H1 (cell line): ENCODE measurements at regions not wholly inside any gene's neighbourhood (a gene's known extent, or its start where the extent isn't known, plus 50 kb on each side); places are given as distances from the start of the nearest gene placed in this dataset.

Experiments used
- CTCF ChIA-PET: fragments of 300-600 bp; sonication (Branson Sonifier 250); formaldehyde crosslinking; loops from one replicate; lab custom pipeline; 2021; ENCODE audit not compliant: partially characterized antibody; lab: Charles Lee
- POLR2A ChIA-PET: fragments of 300-600 bp; sonication (Branson Sonifier 250); formaldehyde crosslinking; loops from one replicate; lab custom pipeline; 2021; ENCODE audit warnings: inconsistent platforms; ENCODE audit not compliant: partially characterized antibody; lab: Charles Lee
- DNase-seq, 2 experiments: peaks; one replicate each; pipeline versions ENCODE4 v3.0.0 to v3.0.0-alpha.2; 2010 to 2022; ENCODE audit warnings: low spot score in 2 of 2, low read depth in 1 of 2, mixed read lengths in 1 of 2
- FAIRE-seq: peaks from 2 replicates; lab custom pipeline; 2011; peaks lifted over from hg19 to GRCh38; lab: Jason Lieb, UNC
- H2AFZ ChIP-seq: 2 replicates; pipeline ENCODE4 v1.8.1; 2012; ENCODE audit warnings: low read length, inconsistent platforms
- H2AK5ac ChIP-seq: 2 replicates; pipeline ENCODE4 v1.6.1; 2013; ENCODE audit warnings: low read depth, low read length
- H2BK120ac ChIP-seq: replicated peaks from 2 replicates; pipeline ENCODE3; 2013; ENCODE audit warnings: low read depth, low read length, inconsistent platforms
- H2BK12ac ChIP-seq: 2 replicates; pipeline ENCODE4 v1.6.1; 2013; ENCODE audit warnings: low read depth, low read length
- H2BK15ac ChIP-seq: 2 replicates; pipeline ENCODE4 v1.6.1; 2013; ENCODE audit warnings: low read length
- H2BK20ac ChIP-seq: 2 replicates; pipeline ENCODE4 v1.6.1; 2013; ENCODE audit warnings: low read length
- H2BK5ac ChIP-seq: 2 replicates; pipeline ENCODE4 v1.6.1; 2013; ENCODE audit warnings: low read depth, low read length
- H3K14ac ChIP-seq: 2 replicates; pipeline ENCODE4 v1.6.1; 2013; ENCODE audit warnings: inconsistent platforms; ENCODE audit not compliant: insufficient read length
- H3K18ac ChIP-seq: 2 replicates; pipeline ENCODE4 v1.6.1; 2013; ENCODE audit warnings: low read length; ENCODE audit errors: extremely low read depth
- H3K23ac ChIP-seq: 2 replicates; pipeline ENCODE4 v1.6.1; 2013; ENCODE audit warnings: inconsistent platforms; ENCODE audit not compliant: insufficient read length
- H3K23me2 ChIP-seq: 2 replicates; pipeline ENCODE4 v1.6.1; 2013; ENCODE audit warnings: low read depth, low read length
- H3K27ac ChIP-seq: 2 replicates; pipeline ENCODE4 v1.6.1; 2011; ENCODE audit warnings: low read depth, low read length, inconsistent platforms
- H3K27me3 ChIP-seq, 4 experiments: replicated peaks in 1 of 4; 1 replicate in 1 of 4; 2 replicates in 3 of 4; pipeline versions ENCODE4 v1.6.1 to v1.8.1; 2011 to 2013; ENCODE audit warnings: low read length in 3 of 4, mild to moderate bottlenecking in 3 of 4, inconsistent platforms in 2 of 4, mixed read lengths in 2 of 4, moderate library complexity in 1 of 4; ENCODE audit not compliant: control insufficient read depth in 3 of 4, insufficient read depth in 3 of 4; ENCODE audit errors: extremely low read depth in 1 of 4
- H3K36me3 ChIP-seq, 4 experiments: 2 replicates each; pipeline versions ENCODE4 v1.6.1 to v1.8.1; 2011 to 2013; ENCODE audit warnings: mild to moderate bottlenecking in 4 of 4, low read length in 3 of 4, moderate library complexity in 2 of 4, control low read depth in 1 of 4, inconsistent platforms in 1 of 4; ENCODE audit not compliant: insufficient read depth in 4 of 4, control insufficient read depth in 2 of 4
- H3K4ac ChIP-seq: replicated peaks from 2 replicates; pipeline ENCODE3; 2013; ENCODE audit warnings: low read length, low read depth, mixed read lengths, inconsistent platforms; ENCODE audit not compliant: insufficient read length
- H3K4me1 ChIP-seq, 4 experiments: replicated peaks in 1 of 4; 1 replicate in 1 of 4; 2 replicates in 3 of 4; pipeline versions ENCODE4 v1.6.1 to v1.8.1; 2011 to 2013; ENCODE audit warnings: low read length in 3 of 4, inconsistent platforms in 2 of 4, mixed read lengths in 1 of 4; ENCODE audit not compliant: insufficient read depth in 4 of 4, control insufficient read depth in 3 of 4
- H3K4me2 ChIP-seq, 2 experiments: 2 replicates each; pipeline versions ENCODE4 v1.6.1 to v1.8.1; 2011 to 2013; ENCODE audit warnings: low read depth in 2 of 2, low read length in 2 of 2, control low read depth in 1 of 2, inconsistent platforms in 1 of 2, mild to moderate bottlenecking in 1 of 2; ENCODE audit not compliant: insufficient read depth in 1 of 2
- H3K4me3 ChIP-seq, 4 experiments: fragments of 200-600, 300-600 bp in 1 of 4; sonication (generic), shearing (Covaris generic), sonication (Bioruptor Twin) in 1 of 4; 2 replicates each; pipeline versions ENCODE4 v1.5.1 to v1.8.1; 2011 to 2016; ENCODE audit warnings: low read length in 4 of 4, low read depth in 3 of 4, control low read depth in 2 of 4, inconsistent platforms in 2 of 4, mild to moderate bottlenecking in 2 of 4, mixed read lengths in 1 of 4, moderate library complexity in 1 of 4; ENCODE audit not compliant: insufficient read depth in 2 of 4; ENCODE audit errors: extremely low read depth in 1 of 4
- H3K56ac ChIP-seq: replicated peaks from 2 replicates; pipeline ENCODE3; 2013; ENCODE audit warnings: low read depth, mild to moderate bottlenecking, mixed read lengths, low read length, inconsistent platforms; ENCODE audit not compliant: insufficient read length
- H3K79me1 ChIP-seq: 2 replicates; pipeline ENCODE4 v1.6.1; 2013; ENCODE audit warnings: low read depth, low read length, control low read depth
- H3K79me2 ChIP-seq, 2 experiments: 2 replicates each; pipeline versions ENCODE4 v1.6.1 to v1.8.1; 2012 to 2013; ENCODE audit warnings: low read length in 2 of 2, mild to moderate bottlenecking in 2 of 2, inconsistent platforms in 1 of 2; ENCODE audit not compliant: insufficient read depth in 2 of 2, control insufficient read depth in 1 of 2
- H3K9ac ChIP-seq, 4 experiments: replicated peaks in 1 of 4; 1 replicate in 1 of 4; 2 replicates in 3 of 4; pipeline versions ENCODE4 v1.6.1 to v1.8.1; 2011 to 2013; ENCODE audit warnings: low read depth in 3 of 4, low read length in 3 of 4, control low read depth in 2 of 4, mild to moderate bottlenecking in 2 of 4, moderate library complexity in 2 of 4, inconsistent platforms in 1 of 4; ENCODE audit errors: extremely low read depth in 1 of 4
- H3K9me3 ChIP-seq, 2 experiments: 2 replicates each; pipeline versions ENCODE4 v1.6.1 to v1.8.1; 2012 to 2013; ENCODE audit warnings: mild to moderate bottlenecking in 2 of 2, moderate library complexity in 2 of 2, control low read depth in 1 of 2, inconsistent platforms in 1 of 2, low read depth in 1 of 2, low read length in 1 of 2, mixed read lengths in 1 of 2; ENCODE audit not compliant: insufficient read depth in 2 of 2
- H4K20me1 ChIP-seq, 2 experiments: replicated peaks in 1 of 2; 2 replicates each; pipeline versions ENCODE3 to v1.8.1; 2011 to 2013; ENCODE audit warnings: inconsistent platforms in 2 of 2, low read length in 2 of 2, mild to moderate bottlenecking in 1 of 2; ENCODE audit not compliant: insufficient read depth in 2 of 2, control insufficient read depth in 1 of 2
- H4K5ac ChIP-seq: 2 replicates; pipeline ENCODE4 v1.6.1; 2013; ENCODE audit warnings: low read length, low read depth, mixed read lengths, inconsistent platforms; ENCODE audit not compliant: insufficient read length
- H4K8ac ChIP-seq: 2 replicates; pipeline ENCODE4 v1.8.0; 2013; ENCODE audit warnings: mild to moderate bottlenecking, moderate library complexity, low read length, inconsistent platforms; ENCODE audit not compliant: insufficient read depth; ENCODE audit errors: extremely low read depth
- H4K91ac ChIP-seq: replicated peaks from 2 replicates; pipeline ENCODE3; 2013; ENCODE audit warnings: low read length, mixed read lengths, inconsistent platforms; ENCODE audit not compliant: insufficient read length
- ASH2L ChIP-seq: fragments of 200-600, 300-600 bp; sonication (generic); IDR thresholded peaks from one replicate; pipeline ENCODE4 v1.7.1; 2017; ENCODE audit warnings: low read length
- BRCA1 ChIP-seq: IDR thresholded peaks from 2 replicates; pipeline ENCODE4 v1.6.1; 2012; ENCODE audit warnings: low read depth, low read length, improper control_type of control experiment
- CTBP2 ChIP-seq: IDR thresholded peaks from 2 replicates; pipeline ENCODE4 v1.7.0; 2011; ENCODE audit warnings: borderline replicate concordance, mild to moderate bottlenecking, moderate library complexity, mixed read lengths, low read length; ENCODE audit not compliant: insufficient read depth, insufficient read length
- EZH2 ChIP-seq: fragments of 200-600 bp; sonication (generic); IDR thresholded peaks from 2 replicates; pipeline ENCODE4 v1.7.1; 2012; ENCODE audit warnings: low read depth, mild to moderate bottlenecking, moderate library complexity, low read length, inconsistent platforms; ENCODE audit not compliant: severe bottlenecking
- FOSL1 ChIP-seq: IDR thresholded peaks from 2 replicates; pipeline ENCODE4 v1.6.1; 2011; ENCODE audit warnings: mild to moderate bottlenecking, low read depth, low read length, moderate library complexity; ENCODE audit not compliant: insufficient read depth
- GABPA ChIP-seq: IDR thresholded peaks from 2 replicates; pipeline ENCODE4 v1.6.1; 2011; ENCODE audit warnings: mild to moderate bottlenecking, low read length, moderate library complexity, borderline replicate concordance; ENCODE audit not compliant: insufficient read depth
- HDAC2 ChIP-seq, 2 experiments: fragments of 300-600 bp in 1 of 2; sonication (generic) in 1 of 2; IDR thresholded peaks; 2 replicates each; pipeline ENCODE4 v1.6.1; 2011 to 2012; ENCODE audit warnings: low read depth in 2 of 2, low read length in 2 of 2, mild to moderate bottlenecking in 2 of 2, moderate library complexity in 2 of 2, borderline replicate concordance in 1 of 2, inconsistent platforms in 1 of 2
- KDM5A ChIP-seq: fragments of 200-600 bp; IDR thresholded peaks from 2 replicates; pipeline ENCODE4 v1.7.1; 2012; ENCODE audit warnings: mild to moderate bottlenecking, low read length, inconsistent platforms, mixed read lengths
- NRF1 ChIP-seq: IDR thresholded peaks from 2 replicates; pipeline ENCODE4 v1.6.1; 2011; ENCODE audit warnings: mild to moderate bottlenecking, low read depth, low read length, improper control_type of control experiment
- POLR2A ChIP-seq, 2 experiments: IDR thresholded peaks; 1 replicate in 1 of 2; 2 replicates in 1 of 2; pipeline ENCODE4 v1.6.1; 2011; ENCODE audit warnings: low read depth in 2 of 2, low read length in 2 of 2, mild to moderate bottlenecking in 2 of 2; ENCODE audit errors: control extremely low read depth in 1 of 2
- POLR2AphosphoS5 ChIP-seq: IDR thresholded peaks from 2 replicates; pipeline ENCODE4 v1.6.1; 2011; ENCODE audit warnings: low read depth, low read length
- POU5F1 ChIP-seq: IDR thresholded peaks from 2 replicates; pipeline ENCODE4 v1.6.1; 2011; ENCODE audit warnings: low read depth, mild to moderate bottlenecking, low read length, moderate library complexity
- RAD21 ChIP-seq, 2 experiments: IDR thresholded peaks in 1 of 2; conservative IDR thresholded peaks in 1 of 2; 2 replicates each; pipeline ENCODE4 v1.6.1; 2011; ENCODE audit warnings: low read depth in 2 of 2, low read length in 2 of 2, improper control_type of control experiment in 1 of 2, inconsistent platforms in 1 of 2, mild to moderate bottlenecking in 1 of 2, moderate library complexity in 1 of 2
- RFX5 ChIP-seq: IDR thresholded peaks from 2 replicates; pipeline ENCODE4 v1.6.1; 2011; ENCODE audit warnings: low read depth, low read length, improper control_type of control experiment, borderline replicate concordance
- TEAD4 ChIP-seq: IDR thresholded peaks from 2 replicates; pipeline ENCODE4 v1.6.1; 2012; ENCODE audit warnings: low read depth, low read length, inconsistent platforms, mixed read lengths
- WGBS, 2 experiments: shearing (Covaris generic) in 1 of 2; methylation state at CpG; one replicate each; pipeline versions ENCODE4 v1.1.6 to v1.1.7; 2013 to 2015; ENCODE audit warnings: low lambda C conversion rate in 2 of 2, mixed read lengths in 2 of 2, inconsistent platforms in 1 of 2, low coverage in 1 of 2, missing lambda C conversion rate in 1 of 2; ENCODE audit not compliant: insufficient replicate concordance in 2 of 2, insufficient coverage in 1 of 2, insufficient read length in 1 of 2; ENCODE audit errors: extremely low coverage in 1 of 2, missing lambda C conversion rate in 1 of 2; 5-methylcytosine and 5-hydroxymethylcytosine counted together

DNA sequence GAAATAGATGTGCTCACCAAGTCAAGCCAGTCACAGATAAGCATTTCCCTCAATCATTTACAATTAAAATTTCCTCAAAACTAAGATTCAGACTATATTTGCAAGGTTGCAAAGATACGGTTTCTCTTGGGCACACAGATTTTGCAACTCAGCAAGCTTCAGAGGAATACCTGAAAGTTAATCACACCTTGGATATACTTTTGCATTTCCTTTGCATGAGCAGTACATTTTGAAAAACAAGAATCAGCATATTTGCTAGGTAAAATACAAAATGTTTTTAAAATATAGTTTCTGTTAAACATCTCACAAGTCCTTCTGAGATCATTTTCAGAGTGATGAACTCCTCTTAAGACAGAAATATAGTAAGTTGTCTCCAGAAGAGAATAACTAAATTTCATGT, 336.9 kb downstream of the DUSP6 start:
- no peak overlapping the region for H3K4ac ChIP-seq
- DNase-seq = no peak
- H3K4me1 ChIP-seq = no peaks in the 10 kb centered on the region
- no peak overlapping the region for H3K18ac ChIP-seq
- H3K4me2 ChIP-seq = no peak overlapping the region
- no peak overlapping the region for H2BK20ac ChIP-seq
- no peak overlapping the region for H3K56ac ChIP-seq
- H4K5ac ChIP-seq = no peak overlapping the region
- H3K27me3 ChIP-seq = no peaks in the 10 kb centered on the region
- no peak overlapping the region for H2AFZ ChIP-seq
- ChIA-PET CTCF (interaction anchor here (1.0 to 1.2 kb wide), 2 partner anchors 17 to 443 kb away, joined by 3 read pairs; no protein-coding TSS in a partner anchor), POLR2A (no interaction called here)
- no peak overlapping the region for H2AK5ac ChIP-seq
- no peak overlapping the region for H3K4me3 ChIP-seq
- no peak overlapping the region for H4K91ac ChIP-seq
- no peaks in the 10 kb centered on the region; the same call in 1 of the 2 replicates for H3K23me2 ChIP-seq
- FAIRE-seq = no peak
- no peaks in the 10 kb centered on the region for H3K9me3 ChIP-seq
- H3K79me1 ChIP-seq = no peaks in the 10 kb centered on the region
- H4K20me1 ChIP-seq = no peaks in the 10 kb centered on the region
- H2BK5ac ChIP-seq = no peak overlapping the region
- no peak overlapping the region for H4K8ac ChIP-seq
- H3K36me3 ChIP-seq = no peaks in the 10 kb centered on the region
- no peak overlapping the region for H3K27ac ChIP-seq
- H3K9ac ChIP-seq = no peak overlapping the region
- no peak overlapping the region for H2BK12ac ChIP-seq
- WGBS, 2 experiments = 92% methylated on average over 1 of the region's 1 CpG; no CpG with 5 or more reads in 1 of the 2 experiments
- H2BK15ac ChIP-seq = no peak overlapping the region
- H2BK120ac ChIP-seq = no peak overlapping the region
- H3K14ac ChIP-seq = no peak overlapping the region
- H3K23ac ChIP-seq = no peak overlapping the region
- H3K79me2 ChIP-seq = no peaks in the 10 kb centered on the region
- TF ChIP-seq RFX5 = no peak
- TF ChIP-seq KDM5A = no peak
- TF ChIP-seq GABPA = no peak
- no peak for TF ChIP-seq EZH2
- TF ChIP-seq BRCA1 = no peak
- TF ChIP-seq ASH2L = no peak
- TF ChIP-seq HDAC2 (IDR thresholded peaks at IDR 0.05; ENCODE audit: borderline replicate concordance in 1 of 2, low read depth in 2 of 2, low read length in 2 of 2) = no peak
- TF ChIP-seq POLR2AphosphoS5 = no peak
- no peak for TF ChIP-seq POLR2A (IDR thresholded peaks at IDR 0.05; ENCODE audit: control extremely low read depth in 1 of 2, low read depth in 2 of 2, low read length in 2 of 2)
- TF ChIP-seq RAD21 (IDR thresholded peaks at IDR 0.05 in 1 of 2, conservative IDR thresholded peaks at IDR 0.05 in 1 of 2; ENCODE audit: low read depth in 2 of 2, low read length in 2 of 2) = no peak
- TF ChIP-seq POU5F1 = no peak
- TF ChIP-seq FOSL1 = no peak
- TF ChIP-seq NRF1 = no peak
- TF ChIP-seq TEAD4 = no peak
- TF ChIP-seq CTBP2 = no peak
